Inferior parietal cortex (tissue), 1 donor: ENCODE measurements at regions not wholly inside any gene's neighbourhood (a gene's known extent, or its start where the extent isn't known, plus 50 kb on each side); places are given as distances from the start of the nearest gene placed in this dataset.
"Not testable (repeated sequence)": the region's sequence is repeated elsewhere in the genome, so short reads cannot be mapped to it uniquely, and the experiment has no call there.

Experiments
- DNase-seq: peaks from one replicate; pipeline ENCODE4 v3.0.0-alpha.2; 2016; ENCODE audit errors: extremely low spot score

GRCh38 chr6:76776876-76777275 is 686.4 kb downstream of the HTR1B start:
- no peak for DNase-seq

DNA sequence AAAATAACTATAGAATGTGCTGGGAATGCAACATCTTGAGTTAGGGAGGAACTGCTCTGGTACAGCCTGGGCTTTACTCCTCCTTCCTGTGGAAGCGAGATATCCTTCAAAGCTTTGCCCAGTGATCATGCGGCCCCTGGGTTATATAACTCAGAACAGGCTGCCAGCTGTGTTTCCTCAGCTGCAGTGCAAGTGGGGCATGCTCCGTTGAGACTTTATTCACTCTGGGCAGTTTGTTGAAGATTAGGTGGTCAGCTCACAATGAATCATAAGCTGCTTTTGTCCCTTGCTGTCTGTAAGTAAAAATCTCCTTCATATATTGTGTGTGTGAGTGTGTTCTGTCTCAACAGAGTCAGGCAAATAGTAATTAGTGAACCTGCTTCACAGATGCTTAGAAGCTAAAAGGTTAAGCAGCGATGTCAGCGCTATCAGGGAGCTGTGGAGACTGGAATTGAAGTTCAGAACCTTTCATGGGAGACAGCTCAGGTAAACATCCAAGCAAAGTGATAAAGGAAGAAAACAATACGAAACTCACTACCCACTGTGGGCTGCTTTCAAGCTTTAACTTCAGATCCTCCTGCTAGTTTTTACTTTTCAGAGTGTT is 688.4 kb downstream of the HTR1B start:
- no peak for DNase-seq

- no peak for DNase-seq
Observed at GRCh38 chr6:76772951-76773350, 690.3 kb downstream of the HTR1B start.

DNA sequence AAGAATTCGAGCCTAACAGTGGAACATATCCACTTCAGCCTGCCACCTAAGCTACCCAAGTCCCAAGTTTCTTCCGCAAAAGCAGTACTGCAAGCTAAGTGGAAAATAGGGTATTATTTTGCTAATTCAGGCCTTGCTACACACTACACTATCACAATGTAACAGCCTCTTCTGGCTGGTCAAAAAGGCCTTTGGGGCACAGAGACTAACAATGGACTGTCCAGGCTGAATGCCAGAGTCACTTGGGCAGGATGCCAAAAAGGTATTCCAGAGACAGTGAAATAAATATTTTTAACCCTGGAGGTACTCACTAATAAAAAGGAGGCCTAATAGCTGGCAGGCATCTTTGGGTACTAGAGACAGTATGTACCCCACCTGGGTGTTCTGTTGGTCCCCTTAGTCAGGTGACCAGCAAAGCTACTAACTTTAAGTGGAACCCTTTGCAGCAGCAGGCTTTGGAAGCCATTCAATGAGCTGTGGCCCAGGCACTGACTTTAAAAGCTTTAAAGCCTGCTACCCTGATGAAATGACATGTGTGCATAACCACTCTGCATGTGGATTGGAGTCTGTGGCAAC is 692.1 kb downstream of the HTR1B start:
- DNase-seq, result no peak

- DNase-seq, result no peak
Observed at GRCh38 chr6:76770281-76770680, 693.0 kb downstream of the HTR1B start.

DNA sequence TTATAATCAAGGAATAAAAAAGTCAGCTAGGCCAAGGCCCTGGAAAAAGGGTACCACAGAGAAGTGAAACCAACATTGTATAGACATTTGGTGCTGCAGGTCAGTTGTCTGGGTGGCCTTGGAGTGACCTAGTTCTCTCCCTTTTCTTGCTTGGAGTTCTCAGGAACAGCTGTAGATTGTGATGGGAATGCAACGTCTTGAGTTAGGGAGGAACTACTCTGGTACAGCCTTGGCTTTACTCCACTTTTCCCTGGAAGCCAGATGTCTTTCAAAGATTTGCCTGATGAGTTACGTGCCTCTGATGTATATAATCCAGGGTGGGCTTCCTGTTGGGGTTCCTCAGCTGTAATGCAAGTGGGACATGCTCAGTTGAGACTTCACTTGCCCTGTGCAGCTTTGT is 694.7 kb downstream of the HTR1B start:
- no peak for DNase-seq

GRCh38 chr6:76764057-76764456 is 691.6 kb upstream of the IMPG1 start:
- DNase-seq, result no peak

DNA sequence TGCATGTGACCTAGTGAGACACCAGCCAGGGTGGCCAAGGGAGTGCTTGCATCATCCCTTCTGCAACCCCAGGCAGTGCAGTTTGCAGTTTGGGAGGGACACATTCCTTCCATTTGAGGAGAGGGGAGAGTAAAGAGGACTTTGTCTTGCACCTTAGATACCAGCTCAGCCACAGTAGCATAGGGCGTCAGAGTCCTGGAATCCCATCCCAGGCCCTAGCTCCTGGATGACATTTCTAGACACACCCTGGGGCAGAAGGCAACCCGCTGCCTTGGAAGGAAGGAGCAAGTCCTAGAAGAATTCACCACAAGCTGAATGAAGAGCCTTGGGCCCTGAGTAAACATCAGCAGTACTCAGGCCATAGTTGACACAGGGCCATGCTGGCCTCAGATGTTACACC is 680.4 kb upstream of the IMPG1 start:
- no peak for DNase-seq

- not testable (repeated sequence) for DNase-seq
Observed at GRCh38 chr6:76745388-76745787, 672.9 kb upstream of the IMPG1 start.

DNA sequence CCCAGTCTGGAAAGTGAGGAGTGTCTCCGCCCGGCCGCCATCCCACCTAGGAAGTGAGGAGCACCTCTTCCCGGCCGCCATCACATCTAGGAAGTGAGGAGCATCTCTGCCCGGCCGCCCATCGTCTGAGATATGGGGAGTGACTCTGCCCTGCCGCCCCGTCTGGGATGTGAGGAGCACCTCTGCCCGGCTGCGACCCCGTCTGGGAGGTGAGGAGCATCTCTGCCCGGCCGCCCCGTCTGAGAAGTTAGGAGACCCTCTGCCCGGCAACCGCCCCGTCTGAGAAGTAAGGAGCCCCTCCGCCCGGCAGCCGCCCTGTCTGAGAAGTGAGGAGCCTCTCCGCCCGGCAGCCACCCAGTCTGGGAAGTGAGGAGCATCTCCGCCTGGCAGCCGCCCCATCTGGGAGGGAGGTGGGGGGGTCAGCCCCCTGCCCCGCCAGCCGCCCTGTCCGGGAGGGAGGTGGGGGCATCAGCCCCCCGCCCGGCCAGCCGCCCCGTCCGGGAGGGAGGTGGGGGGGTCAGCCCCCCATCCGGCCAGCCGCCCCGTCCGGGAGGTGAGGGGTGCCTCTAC is 671.8 kb upstream of the IMPG1 start:
- DNase-seq, result not testable (repeated sequence)

GRCh38 chr6:76742919-76743318 is 670.5 kb upstream of the IMPG1 start:
- no peak for DNase-seq

GRCh38 chr6:76719449-76719848 is 647.0 kb upstream of the IMPG1 start:
- no peak for DNase-seq

GRCh38 chr6:76708641-76709331 is 636.3 kb upstream of the IMPG1 start:
- no peak for DNase-seq

- no peak for DNase-seq
Observed at GRCh38 chr6:76707630-76708029, 635.2 kb upstream of the IMPG1 start.

GRCh38 chr6:76706631-76707030 is 634.2 kb upstream of the IMPG1 start:
- DNase-seq, result no peak

DNA sequence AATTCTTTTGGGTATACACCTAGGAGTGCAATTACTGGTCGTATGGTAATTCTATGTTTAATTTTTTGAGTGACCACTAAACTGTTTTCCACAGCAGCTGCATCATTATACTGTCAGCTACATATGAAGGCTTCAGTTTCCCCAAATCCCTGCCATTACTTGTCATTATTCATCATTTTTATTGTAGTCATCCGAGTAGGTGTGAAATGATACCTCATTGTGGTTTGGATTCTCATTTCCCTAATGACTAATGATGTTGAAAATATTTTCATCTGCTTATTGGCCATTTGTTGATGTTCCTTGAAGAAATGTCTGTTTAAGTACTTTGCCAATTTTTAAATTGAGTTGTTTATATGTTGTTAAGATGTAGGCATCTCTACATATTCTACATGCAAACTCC is 633.6 kb upstream of the IMPG1 start:
- DNase-seq, result no peak

DNA sequence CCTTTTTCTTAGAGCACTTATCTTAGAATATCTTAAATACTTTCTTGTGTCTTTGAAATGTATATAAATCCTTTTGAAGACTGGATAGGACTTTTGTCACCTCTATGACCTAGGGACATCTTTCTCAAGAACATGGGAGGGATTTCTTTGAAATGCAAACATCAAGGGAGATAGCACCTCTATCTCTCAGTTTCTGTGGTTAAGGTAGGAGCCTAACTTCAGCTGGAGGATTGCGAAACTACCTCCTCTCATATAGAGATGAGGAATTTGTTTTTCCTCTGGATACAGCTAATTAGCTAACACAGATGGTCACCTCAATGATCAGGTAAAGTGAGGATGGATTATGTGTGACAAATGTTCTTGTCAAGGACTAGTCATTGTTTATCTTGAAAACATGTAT is 631.3 kb upstream of the IMPG1 start:
- DNase-seq, result no peak

DNA sequence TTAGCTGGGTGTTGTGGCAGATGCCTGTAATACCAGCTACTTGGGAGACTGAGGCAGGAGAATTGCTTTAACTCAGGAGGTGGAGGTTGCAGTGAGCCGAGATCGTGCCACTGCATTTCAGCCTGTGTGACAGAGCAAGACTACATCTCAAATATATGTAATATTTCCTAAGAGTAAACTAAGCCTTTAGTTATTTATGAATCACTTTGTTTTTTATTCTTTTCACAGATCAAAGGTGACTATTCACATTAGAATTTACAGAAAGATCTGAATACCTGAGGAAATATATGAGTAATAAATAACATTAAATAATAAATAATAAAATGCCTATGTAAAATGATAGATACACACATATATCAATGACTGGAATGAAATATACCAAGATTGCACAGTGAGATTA is 630.8 kb upstream of the IMPG1 start:
- no peak for DNase-seq

DNA sequence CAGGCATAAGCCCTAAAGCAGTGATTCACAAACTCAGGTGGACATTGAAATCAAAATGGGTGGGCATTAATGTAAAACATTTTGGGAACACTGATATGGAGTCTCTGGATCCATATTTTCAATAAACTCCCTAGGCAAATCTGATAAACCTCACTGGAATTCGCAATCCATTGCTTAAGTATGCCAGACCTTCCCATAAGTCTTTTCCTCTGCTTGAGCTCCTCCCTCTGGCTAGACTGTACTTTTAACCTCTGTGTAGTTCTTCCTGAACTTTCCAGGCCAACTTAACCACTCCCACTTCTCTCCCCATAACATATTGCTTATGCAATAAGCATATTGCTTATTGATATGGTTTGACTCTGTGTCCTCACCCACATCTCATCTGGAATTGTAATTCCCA is 629.7 kb upstream of the IMPG1 start:
- DNase-seq, result no peak

DNA sequence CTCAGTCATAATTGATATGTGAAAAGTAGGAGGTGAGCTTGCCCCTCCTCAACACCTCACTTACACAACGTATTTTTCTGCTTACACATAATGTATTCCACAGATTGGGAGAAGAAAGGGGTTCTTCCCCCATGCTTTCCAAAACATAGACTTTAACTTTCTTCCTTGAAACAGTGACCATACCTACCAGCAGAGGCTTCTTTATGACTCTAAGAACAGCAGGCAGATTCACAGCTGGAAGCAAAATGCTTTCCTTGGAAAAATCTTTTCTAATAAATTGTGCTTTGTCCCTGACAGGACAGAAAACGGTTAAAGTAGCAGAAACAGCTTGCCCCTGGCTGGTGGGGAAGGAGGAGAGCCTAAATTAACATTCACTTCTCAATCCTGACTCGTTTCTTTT is 629.1 kb upstream of the IMPG1 start:
- DNase-seq, result no peak

GRCh38 chr6:76697585-76697984 is 625.1 kb upstream of the IMPG1 start:
- no peak for DNase-seq

GRCh38 chr6:76694795-76695194 is 622.3 kb upstream of the IMPG1 start:
- no peak for DNase-seq

GRCh38 chr6:76684875-76685274 is 612.4 kb upstream of the IMPG1 start:
- DNase-seq, result no peak
